ENCODE measurements at regions not wholly inside any gene's neighbourhood (a gene's known extent, or its start where the extent isn't known, plus 50 kb on each side); places are given as distances from the start of the nearest gene placed in this dataset.

- no peak for DNase-seq
Measured at GRCh38 chr3:159631226-159631625, 357.4 kb upstream of the IL12A start.

- DNase-seq: no peak
Measured at GRCh38 chr3:159632128-159632527, 356.5 kb upstream of the IL12A start.

- DNase-seq: no peak
Measured at GRCh38 chr3:159632851-159633250, 355.8 kb upstream of the IL12A start.

GRCh38 chr3:159634483-159634882 is 354.2 kb upstream of the IL12A start:
- no peak for DNase-seq

GRCh38 chr3:159635047-159635641 is 353.5 kb upstream of the IL12A start:
- DNase-seq: no peak

- DNase-seq: no peak
Measured at GRCh38 chr3:159637883-159638542, 350.6 kb upstream of the IL12A start.

GRCh38 chr3:159640225-159640624 is 348.4 kb upstream of the IL12A start:
- DNase-seq: no peak

- no peak for DNase-seq
Measured at GRCh38 chr3:159643406-159643805, 345.2 kb upstream of the IL12A start.

GRCh38 chr3:159645874-159646273 is 342.8 kb upstream of the IL12A start:
- no peak for DNase-seq

- DNase-seq: no peak
Measured at GRCh38 chr3:159649951-159650350, 338.7 kb upstream of the IL12A start.

- no peak for DNase-seq
Measured at GRCh38 chr3:159650726-159651125, 337.9 kb upstream of the IL12A start.

GRCh38 chr3:159652452-159652851 is 336.2 kb upstream of the IL12A start:
- DNase-seq: no peak

GRCh38 chr3:159654183-159655134 is 334.2 kb upstream of the IL12A start:
- DNase-seq: no peak

GRCh38 chr3:159655202-159655601 is 333.4 kb upstream of the IL12A start:
- no peak for DNase-seq

- DNase-seq: no peak
Measured at GRCh38 chr3:159657176-159657575, 331.5 kb upstream of the IL12A start.

GRCh38 chr3:159657629-159658028 is 331.0 kb upstream of the IL12A start:
- DNase-seq: no peak

GRCh38 chr3:159660326-159660725 is 328.3 kb upstream of the IL12A start:
- no peak for DNase-seq

GRCh38 chr3:159660901-159661300 is 327.7 kb upstream of the IL12A start:
- DNase-seq: no peak

GRCh38 chr3:159662549-159662948 is 326.1 kb upstream of the IL12A start:
- DNase-seq: no peak

GRCh38 chr3:159664006-159664405 is 324.6 kb upstream of the IL12A start:
- no peak for DNase-seq

GRCh38 chr3:159664653-159665052 is 324.0 kb upstream of the IL12A start:
- DNase-seq: no peak

- DNase-seq: no peak
Measured at GRCh38 chr3:159667261-159667660, 321.4 kb upstream of the IL12A start.

GRCh38 chr3:159668461-159668860 is 320.2 kb upstream of the IL12A start:
- DNase-seq: no peak

- DNase-seq: no peak
Measured at GRCh38 chr3:159668990-159669476, 319.6 kb upstream of the IL12A start.
